Uterus (tissue), 2 donors: ENCODE measurements at regions not wholly inside any gene's neighbourhood (a gene's known extent, or its start where the extent isn't known, plus 50 kb on each side); places are given as distances from the start of the nearest gene placed in this dataset.

Source experiments
- POLR2A ChIP-seq, 2 donors: fragments of 450-650 bp; IDR thresholded peaks; one replicate each; pipeline ENCODE4 v1.6.1; 2016; ENCODE audit warnings: antibody characterized with exemption in 2 of 2, mild to moderate bottlenecking in 1 of 2, moderate library complexity in 1 of 2
- TF ChIP-seq, protein P1 (sequence below), 4 experiments: fragments of 200-600 bp in 2 of 4; fragments of 450-650 bp in 2 of 4; sonication (generic) in 2 of 4; IDR thresholded peaks; one replicate each; pipeline ENCODE4 v1.5.1; 2016 to 2019; ENCODE audit warnings: antibody characterized with exemption in 4 of 4, mild to moderate bottlenecking in 2 of 4, moderate library complexity in 1 of 4

GRCh38 chr2:78070693-78071092, 548.5 kb upstream of the LRRTM4 start:
- no peak for TF ChIP-seq POLR2A (IDR thresholded peaks at IDR 0.05)
- TF ChIP-seq, protein P1, sequence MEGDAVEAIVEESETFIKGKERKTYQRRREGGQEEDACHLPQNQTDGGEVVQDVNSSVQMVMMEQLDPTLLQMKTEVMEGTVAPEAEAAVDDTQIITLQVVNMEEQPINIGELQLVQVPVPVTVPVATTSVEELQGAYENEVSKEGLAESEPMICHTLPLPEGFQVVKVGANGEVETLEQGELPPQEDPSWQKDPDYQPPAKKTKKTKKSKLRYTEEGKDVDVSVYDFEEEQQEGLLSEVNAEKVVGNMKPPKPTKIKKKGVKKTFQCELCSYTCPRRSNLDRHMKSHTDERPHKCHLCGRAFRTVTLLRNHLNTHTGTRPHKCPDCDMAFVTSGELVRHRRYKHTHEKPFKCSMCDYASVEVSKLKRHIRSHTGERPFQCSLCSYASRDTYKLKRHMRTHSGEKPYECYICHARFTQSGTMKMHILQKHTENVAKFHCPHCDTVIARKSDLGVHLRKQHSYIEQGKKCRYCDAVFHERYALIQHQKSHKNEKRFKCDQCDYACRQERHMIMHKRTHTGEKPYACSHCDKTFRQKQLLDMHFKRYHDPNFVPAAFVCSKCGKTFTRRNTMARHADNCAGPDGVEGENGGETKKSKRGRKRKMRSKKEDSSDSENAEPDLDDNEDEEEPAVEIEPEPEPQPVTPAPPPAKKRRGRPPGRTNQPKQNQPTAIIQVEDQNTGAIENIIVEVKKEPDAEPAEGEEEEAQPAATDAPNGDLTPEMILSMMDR (IDR thresholded peaks at IDR 0.05) = no peak
